Esophagus squamous epithelium (tissue), 5 donors: ENCODE measurements at regions not wholly inside any gene's neighbourhood (a gene's known extent, or its start where the extent isn't known, plus 50 kb on each side); places are given as distances from the start of the nearest gene placed in this dataset.

Experiments
- DNase-seq: peaks from one replicate; lab custom pipeline; 2025; lab: John Stamatoyannopoulos, UW
- H3K27ac ChIP-seq, 4 donors: fragments of 200-600 bp; sonication (generic); one replicate each; pipeline ENCODE4 v1.5.1; 2016 to 2019; ENCODE audit warnings: mild to moderate bottlenecking in 1 of 4
- H3K27me3 ChIP-seq, 4 donors: fragments of 200-600 bp; sonication (generic); 1 replicate in 3 of 4; 2 replicates in 1 of 4; pipeline versions ENCODE4 v1.5.1 to v1.6.0; 2017 to 2021; ENCODE audit warnings: antibody characterized with exemption in 1 of 4
- H3K36me3 ChIP-seq, 3 donors: fragments of 200-600 bp; sonication (generic); one replicate each; pipeline ENCODE4 v1.5.1; 2016 to 2019
- H3K4me1 ChIP-seq, 3 donors: fragments of 200-600 bp; sonication (generic); one replicate each; pipeline ENCODE4 v1.5.1; 2017 to 2019
- H3K4me3 ChIP-seq, 4 donors: fragments of 200-600 bp; sonication (generic); 1 replicate in 3 of 4; 2 replicates in 1 of 4; pipeline ENCODE4 v1.5.1; 2016 to 2019; ENCODE audit warnings: mild to moderate bottlenecking in 2 of 4, moderate library complexity in 1 of 4
- H3K9me3 ChIP-seq, 3 donors: fragments of 200-600 bp; sonication (generic); one replicate each; pipeline ENCODE4 v1.5.1; 2016 to 2019
- POLR2A ChIP-seq, 4 donors: fragments of 450-650 bp; IDR thresholded peaks; one replicate each; pipeline ENCODE4 v1.6.1; 2017; ENCODE audit warnings: antibody characterized with exemption in 4 of 4, mild to moderate bottlenecking in 4 of 4, moderate library complexity in 3 of 4
- WGBS, 2 donors: methylation state at CpG; one replicate each; pipeline ENCODE4 v1.1.5; 2018; 5-methylcytosine and 5-hydroxymethylcytosine counted together
- intact Hi-C: fragments of 100-400 bp; cut with DNase I; formaldehyde crosslinking; loops from one replicate; pipeline ENCODE4 v1.15.0; 2022
- TF ChIP-seq, protein P1 (sequence below), 6 experiments: fragments of 450-650 bp in 4 of 6; fragments of 200-600 bp in 2 of 6; sonication (generic) in 2 of 6; IDR thresholded peaks; one replicate each; pipeline ENCODE4 v1.5.1; 2016 to 2019; ENCODE audit warnings: antibody characterized with exemption in 6 of 6, mild to moderate bottlenecking in 4 of 6, moderate library complexity in 4 of 6
- donor health status: DM: yes; HTN: yes; CAD: no.

- intact Hi-C loops, result no loop called here
- Histone ChIP-seq H3K27me3 (no peaks in the 10 kb centered on the region), H3K9me3 (no peaks in the 10 kb centered on the region), H3K27ac (no peak overlapping the region), H3K36me3 (no peaks in the 10 kb centered on the region), H3K4me3 (no peak overlapping the region), H3K4me1 (no peaks in the 10 kb centered on the region)
- TF ChIP-seq POLR2A (IDR thresholded peaks at IDR 0.05), result no peak
- TF ChIP-seq, protein P1, sequence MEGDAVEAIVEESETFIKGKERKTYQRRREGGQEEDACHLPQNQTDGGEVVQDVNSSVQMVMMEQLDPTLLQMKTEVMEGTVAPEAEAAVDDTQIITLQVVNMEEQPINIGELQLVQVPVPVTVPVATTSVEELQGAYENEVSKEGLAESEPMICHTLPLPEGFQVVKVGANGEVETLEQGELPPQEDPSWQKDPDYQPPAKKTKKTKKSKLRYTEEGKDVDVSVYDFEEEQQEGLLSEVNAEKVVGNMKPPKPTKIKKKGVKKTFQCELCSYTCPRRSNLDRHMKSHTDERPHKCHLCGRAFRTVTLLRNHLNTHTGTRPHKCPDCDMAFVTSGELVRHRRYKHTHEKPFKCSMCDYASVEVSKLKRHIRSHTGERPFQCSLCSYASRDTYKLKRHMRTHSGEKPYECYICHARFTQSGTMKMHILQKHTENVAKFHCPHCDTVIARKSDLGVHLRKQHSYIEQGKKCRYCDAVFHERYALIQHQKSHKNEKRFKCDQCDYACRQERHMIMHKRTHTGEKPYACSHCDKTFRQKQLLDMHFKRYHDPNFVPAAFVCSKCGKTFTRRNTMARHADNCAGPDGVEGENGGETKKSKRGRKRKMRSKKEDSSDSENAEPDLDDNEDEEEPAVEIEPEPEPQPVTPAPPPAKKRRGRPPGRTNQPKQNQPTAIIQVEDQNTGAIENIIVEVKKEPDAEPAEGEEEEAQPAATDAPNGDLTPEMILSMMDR (IDR thresholded peaks at IDR 0.05), result no peak
- no peak for DNase-seq
Measured at GRCh38 chr5:155381654-155382053, 368.1 kb downstream of the KIF4B start.

DNA sequence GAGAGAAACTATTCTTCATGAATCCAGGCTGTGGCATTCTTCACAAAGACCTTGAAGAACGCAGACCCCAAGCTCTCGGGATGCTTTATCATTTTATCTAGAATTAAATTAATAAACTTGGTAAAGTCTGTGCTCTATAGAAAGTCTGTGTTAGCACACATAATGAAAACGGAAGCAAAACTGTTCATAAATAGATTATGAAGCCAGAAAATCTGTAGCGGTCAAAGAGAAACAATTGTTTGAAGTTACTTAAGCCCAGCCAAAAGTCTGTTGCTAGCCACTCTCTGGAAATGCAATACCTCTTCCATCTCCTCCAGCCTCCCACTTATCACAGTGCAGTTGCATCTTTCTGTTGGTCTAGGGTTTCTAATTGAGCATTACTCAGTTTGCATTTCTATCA lies 375.9 kb downstream of the KIF4B start:
- TF ChIP-seq, protein P1 (IDR thresholded peaks at IDR 0.05), result no peak
- TF ChIP-seq POLR2A (IDR thresholded peaks at IDR 0.05), result no peak
- intact Hi-C loops, result no loop called here
- Histone ChIP-seq H3K27me3 (no peaks in the 10 kb centered on the region), H3K4me3 (no peak overlapping the region), H3K36me3 (no peaks in the 10 kb centered on the region), H3K27ac (no peak overlapping the region), H3K9me3 (no peaks in the 10 kb centered on the region), H3K4me1 (no peaks in the 10 kb centered on the region)
- 48 to 58% methylated on average over 4 of the region's 4 CpGs for WGBS, 2 donors
- no peak for DNase-seq

- Histone ChIP-seq H3K36me3 (no peaks in the 10 kb centered on the region), H3K27ac (no peak overlapping the region), H3K9me3 (no peaks in the 10 kb centered on the region), H3K27me3 (no peaks in the 10 kb centered on the region), H3K4me3 (no peak overlapping the region), H3K4me1 (no peaks in the 10 kb centered on the region)
- intact Hi-C loops, result no loop called here
- TF ChIP-seq, protein P1 (IDR thresholded peaks at IDR 0.05), result no peak
- TF ChIP-seq POLR2A (IDR thresholded peaks at IDR 0.05), result no peak
- no peak for DNase-seq
Measured at GRCh38 chr5:155394727-155395126, 381.2 kb downstream of the KIF4B start.

DNA sequence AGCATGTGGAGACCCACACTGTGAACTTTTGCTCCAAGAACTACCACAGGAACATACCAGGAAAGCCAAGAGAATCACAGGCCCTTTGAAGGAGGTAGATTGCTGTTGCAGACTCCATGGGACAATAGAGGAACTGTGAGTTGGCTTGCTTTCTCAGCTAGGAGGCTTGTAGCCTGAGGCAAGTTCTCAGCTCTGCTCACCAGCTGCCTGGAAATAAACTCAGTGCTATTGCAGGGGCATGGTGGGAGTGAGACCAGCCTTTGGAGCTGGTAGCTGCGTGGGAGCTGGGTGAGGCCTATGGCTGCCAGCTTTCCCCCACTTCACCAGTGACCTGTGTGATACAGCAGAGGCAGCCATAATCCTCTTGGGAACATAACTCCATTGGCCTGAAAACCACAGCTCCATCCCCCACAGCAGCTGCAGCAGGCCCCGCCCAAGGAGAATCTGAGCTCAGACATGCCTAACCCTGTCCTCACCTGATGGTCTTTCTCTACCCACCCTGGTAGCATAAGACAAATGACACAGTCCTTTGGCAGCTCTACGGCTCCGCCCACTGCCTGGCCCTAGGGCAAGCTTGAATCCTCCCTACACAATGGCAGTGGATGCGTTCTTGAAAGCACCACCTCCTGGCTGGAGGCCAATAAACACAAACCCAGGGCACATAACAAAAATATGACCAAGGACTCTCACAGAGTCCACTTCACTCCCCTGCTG lies 389.5 kb downstream of the KIF4B start:
- 30 to 38% methylated on average over 2 to 4 of the region's 5 CpGs for WGBS, 2 donors
- TF ChIP-seq, protein P1 (IDR thresholded peaks at IDR 0.05), result peak in 1 of 6 experiments; percentile 6
- no peak for TF ChIP-seq POLR2A (IDR thresholded peaks at IDR 0.05)

GRCh38 chr5:155406815-155407214 lies 393.3 kb downstream of the KIF4B start:
- 80 to 81% methylated on average over 4 of the region's 4 CpGs for WGBS, 2 donors
- no peak for DNase-seq
- TF ChIP-seq, protein P1 (IDR thresholded peaks at IDR 0.05), result no peak
- TF ChIP-seq POLR2A (IDR thresholded peaks at IDR 0.05), result no peak

More for the DNA sequence above, 389.5 kb downstream of the KIF4B start:
- Histone ChIP-seq H3K4me3 (no peak overlapping the region), H3K9me3 (peaks cover 0 to 11% (median 0%) of the 10 kb centered on the region in 3 donors), H3K4me1 (peaks cover 0 to 15% (median 10%) of the 10 kb centered on the region in 3 donors), H3K27ac (peak overlapping the region in 3 of 4 donors; percentile 25 to 75 (median 33)), H3K36me3 (no peaks in the 10 kb centered on the region), H3K27me3 (no peaks in the 10 kb centered on the region)
- no peak for DNase-seq
- intact Hi-C loops, result no loop called here

More at GRCh38 chr5:155406815-155407214, 393.3 kb downstream of the KIF4B start:
- Histone ChIP-seq H3K36me3 (no peaks in the 10 kb centered on the region), H3K4me1 (peaks cover 0 to 15% (median 10%) of the 10 kb centered on the region in 3 donors), H3K4me3 (no peak overlapping the region), H3K9me3 (peaks cover 0 to 11% (median 0%) of the 10 kb centered on the region in 3 donors), H3K27ac (no peak overlapping the region), H3K27me3 (no peaks in the 10 kb centered on the region)
- intact Hi-C loops, result no loop called here
